Thyroid gland (tissue), 4 donors: ENCODE measurements at regions not wholly inside any gene's neighbourhood (a gene's known extent, or its start where the extent isn't known, plus 50 kb on each side); places are given as distances from the start of the nearest gene placed in this dataset.

Experiments used
- CTCF ChIP-seq, 6 experiments: fragments of 200-600 bp in 3 of 6; fragments of 450-650 bp in 3 of 6; sonication (generic) in 3 of 6; IDR thresholded peaks; one replicate each; pipeline ENCODE4 v1.5.1; 2016 to 2019; ENCODE audit warnings: antibody characterized with exemption in 6 of 6, mild to moderate bottlenecking in 2 of 6, inconsistent platforms in 1 of 6, moderate library complexity in 1 of 6
- POLR2A ChIP-seq, 2 donors: fragments of 450-650 bp; IDR thresholded peaks; one replicate each; pipeline ENCODE4 v1.6.1; 2017; ENCODE audit warnings: antibody characterized with exemption in 2 of 2, mild to moderate bottlenecking in 2 of 2, moderate library complexity in 1 of 2

- TF ChIP-seq CTCF (IDR thresholded peaks at IDR 0.05), result no peak
- no peak for TF ChIP-seq POLR2A (IDR thresholded peaks at IDR 0.05)
Measured at GRCh38 chr2:173631127-173631460, 276.4 kb downstream of the CDCA7 start.
